ENCODE measurements at regions not wholly inside any gene's neighbourhood (a gene's known extent, or its start where the extent isn't known, plus 50 kb on each side); places are given as distances from the start of the nearest gene placed in this dataset.

GRCh38 chr10:23885853-23886252 is 323.1 kb upstream of the KIAA1217 start:
- no peaks in the 10 kb centered on the region for H3K9me3 ChIP-seq
- no peak overlapping the region for H3K27ac ChIP-seq
- ATAC-seq = no peak
- DNase-seq = no peak
- TF ChIP-seq, protein P1, sequence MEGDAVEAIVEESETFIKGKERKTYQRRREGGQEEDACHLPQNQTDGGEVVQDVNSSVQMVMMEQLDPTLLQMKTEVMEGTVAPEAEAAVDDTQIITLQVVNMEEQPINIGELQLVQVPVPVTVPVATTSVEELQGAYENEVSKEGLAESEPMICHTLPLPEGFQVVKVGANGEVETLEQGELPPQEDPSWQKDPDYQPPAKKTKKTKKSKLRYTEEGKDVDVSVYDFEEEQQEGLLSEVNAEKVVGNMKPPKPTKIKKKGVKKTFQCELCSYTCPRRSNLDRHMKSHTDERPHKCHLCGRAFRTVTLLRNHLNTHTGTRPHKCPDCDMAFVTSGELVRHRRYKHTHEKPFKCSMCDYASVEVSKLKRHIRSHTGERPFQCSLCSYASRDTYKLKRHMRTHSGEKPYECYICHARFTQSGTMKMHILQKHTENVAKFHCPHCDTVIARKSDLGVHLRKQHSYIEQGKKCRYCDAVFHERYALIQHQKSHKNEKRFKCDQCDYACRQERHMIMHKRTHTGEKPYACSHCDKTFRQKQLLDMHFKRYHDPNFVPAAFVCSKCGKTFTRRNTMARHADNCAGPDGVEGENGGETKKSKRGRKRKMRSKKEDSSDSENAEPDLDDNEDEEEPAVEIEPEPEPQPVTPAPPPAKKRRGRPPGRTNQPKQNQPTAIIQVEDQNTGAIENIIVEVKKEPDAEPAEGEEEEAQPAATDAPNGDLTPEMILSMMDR (IDR thresholded peaks at IDR 0.05) = no peak
- no peaks in the 10 kb centered on the region for H3K4me1 ChIP-seq
- intact Hi-C loops (cut with DNase I) = no loop called here
- H3K27me3 ChIP-seq = no peaks in the 10 kb centered on the region
- no peaks in the 10 kb centered on the region for H3K36me3 ChIP-seq
- H3K4me3 ChIP-seq = no peak overlapping the region

DNA sequence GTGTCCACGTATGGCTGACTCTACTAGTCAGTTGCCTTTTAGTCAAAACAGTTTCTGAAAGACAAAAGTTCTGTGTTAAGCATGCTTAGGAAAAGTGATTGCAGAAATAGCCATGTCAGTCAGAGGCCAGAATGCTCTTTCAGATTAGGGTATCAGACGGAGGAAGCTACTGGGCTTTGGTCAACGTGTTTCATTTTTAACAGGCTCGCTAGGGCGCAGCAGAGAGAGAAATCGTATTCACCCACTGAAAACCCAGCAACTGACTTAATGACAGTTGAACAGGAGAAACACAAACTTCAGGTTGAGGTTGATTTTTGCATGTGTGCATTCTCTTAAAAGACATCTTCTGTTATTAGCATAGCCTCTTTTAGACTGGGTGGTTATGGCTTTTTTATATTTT is 322.6 kb upstream of the KIAA1217 start:
- H3K36me3 ChIP-seq = no peaks in the 10 kb centered on the region
- no peak for ATAC-seq
- TF ChIP-seq, protein P1 (IDR thresholded peaks at IDR 0.05) = no peak
- DNase-seq = no peak
- no peaks in the 10 kb centered on the region for H3K9me3 ChIP-seq
- H3K27ac ChIP-seq = no peak overlapping the region
- intact Hi-C loops (cut with DNase I) = no loop called here
- H3K4me3 ChIP-seq = no peak overlapping the region
- no peaks in the 10 kb centered on the region for H3K4me1 ChIP-seq
- H3K27me3 ChIP-seq = no peaks in the 10 kb centered on the region

GRCh38 chr10:23891301-23891700 is 317.6 kb upstream of the KIAA1217 start:
- H3K4me3 ChIP-seq = no peak overlapping the region
- H3K36me3 ChIP-seq = no peaks in the 10 kb centered on the region
- ATAC-seq (no peak), DNase-seq (no peak)
- intact Hi-C loops (cut with DNase I) = no loop called here
- no peaks in the 10 kb centered on the region for H3K27me3 ChIP-seq
- H3K9me3 ChIP-seq = peaks cover 0 to 4% of the 10 kb centered on the region in 2 donors
- TF ChIP-seq, protein P1 (IDR thresholded peaks at IDR 0.05) = no peak
- no peak overlapping the region for H3K27ac ChIP-seq
- H3K4me1 ChIP-seq = no peaks in the 10 kb centered on the region

DNA sequence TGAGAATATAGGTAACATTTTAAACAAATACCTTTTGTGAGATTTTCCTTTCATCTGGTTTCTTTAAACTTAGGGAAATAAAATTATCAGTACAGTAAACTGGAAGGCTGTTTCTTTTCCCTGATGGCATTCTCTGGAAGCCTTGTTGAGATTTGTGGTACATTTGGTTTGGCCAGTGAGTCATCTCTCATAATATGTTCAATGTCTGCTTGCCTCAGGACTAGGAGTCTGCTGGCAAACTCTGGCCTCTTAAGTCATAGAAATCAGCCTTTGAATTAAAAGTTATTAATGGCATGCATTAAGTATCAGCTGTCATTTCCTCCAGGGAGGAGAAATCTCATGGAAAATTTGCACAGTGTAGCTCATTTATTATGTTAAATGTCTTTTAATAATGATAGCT is 316.6 kb upstream of the KIAA1217 start:
- Histone ChIP-seq H3K4me3 (no peak overlapping the region), H3K27me3 (no peaks in the 10 kb centered on the region), H3K9me3 (peaks cover 0 to 4% of the 10 kb centered on the region in 2 donors), H3K36me3 (no peaks in the 10 kb centered on the region), H3K27ac (no peak overlapping the region), H3K4me1 (no peaks in the 10 kb centered on the region)
- ATAC-seq (peak; percentile 25), DNase-seq (no peak)
- TF ChIP-seq, protein P1 (IDR thresholded peaks at IDR 0.05) = no peak
- intact Hi-C loops (cut with DNase I) = no loop called here

GRCh38 chr10:23897267-23897666 is 311.7 kb upstream of the KIAA1217 start:
- Histone ChIP-seq H3K27me3 (no peaks in the 10 kb centered on the region), H3K9me3 (peaks cover 0 to 4% of the 10 kb centered on the region in 2 donors), H3K36me3 (no peaks in the 10 kb centered on the region), H3K27ac (no peak overlapping the region), H3K4me3 (no peak overlapping the region), H3K4me1 (no peaks in the 10 kb centered on the region)
- TF ChIP-seq, protein P1 (IDR thresholded peaks at IDR 0.05) = no peak
- ATAC-seq = no peak
- no peak for DNase-seq
- intact Hi-C loops (cut with DNase I) = no loop called here
